HL-60 (cell line): ENCODE measurements at regions not wholly inside any gene's neighbourhood (a gene's known extent, or its start where the extent isn't known, plus 50 kb on each side); places are given as distances from the start of the nearest gene placed in this dataset.

Source experiments
- DNase-seq, 2 experiments: peaks; one replicate each; pipeline ENCODE4 v3.0.0-alpha.2; 2010 to 2020; ENCODE audit warnings: low read depth in 1 of 2, low spot score in 1 of 2
- H3K27ac ChIP-seq: fragments of 250-450 bp; sonication (Bioruptor Pico); replicated peaks from 2 replicates; pipeline ENCODE4 v1.5.1; 2020; ENCODE audit warnings: mild to moderate bottlenecking, moderate library complexity
- H3K27me3 ChIP-seq: fragments of 250-450 bp; sonication (Bioruptor Pico); 2 replicates; pipeline ENCODE4 v1.5.1; 2021; ENCODE audit warnings: mild to moderate bottlenecking, moderate library complexity; ENCODE audit not compliant: insufficient read depth, poor library complexity, severe bottlenecking
- H3K4me3 ChIP-seq: replicated peaks from 2 replicates; pipeline ENCODE4 v1.5.1; 2011; ENCODE audit warnings: mild to moderate bottlenecking, control low read depth, low read length; ENCODE audit not compliant: insufficient read depth
- GABPA ChIP-seq: IDR thresholded peaks from 2 replicates; pipeline ENCODE4 v1.6.1; 2012; ENCODE audit warnings: low read depth
- POLR2AphosphoS5 ChIP-seq: IDR thresholded peaks from 2 replicates; pipeline ENCODE4 v1.6.1; 2012; ENCODE audit warnings: low read depth
- SPI1 ChIP-seq: IDR thresholded peaks from 2 replicates; pipeline ENCODE4 v1.6.1; 2012; ENCODE audit warnings: low read depth, mild to moderate bottlenecking, borderline replicate concordance
- TF ChIP-seq, protein P1 (sequence below): IDR thresholded peaks from one replicate; pipeline ENCODE4 v1.5.1; 2011; ENCODE audit warnings: low read length, control low read depth, inconsistent platforms; ENCODE audit not compliant: insufficient read depth
- TF ChIP-seq, protein P2 (sequence below): IDR thresholded peaks from 2 replicates; pipeline ENCODE4 v1.6.1; 2012; ENCODE audit warnings: low read depth; ENCODE audit not compliant: insufficient replicate concordance

DNA sequence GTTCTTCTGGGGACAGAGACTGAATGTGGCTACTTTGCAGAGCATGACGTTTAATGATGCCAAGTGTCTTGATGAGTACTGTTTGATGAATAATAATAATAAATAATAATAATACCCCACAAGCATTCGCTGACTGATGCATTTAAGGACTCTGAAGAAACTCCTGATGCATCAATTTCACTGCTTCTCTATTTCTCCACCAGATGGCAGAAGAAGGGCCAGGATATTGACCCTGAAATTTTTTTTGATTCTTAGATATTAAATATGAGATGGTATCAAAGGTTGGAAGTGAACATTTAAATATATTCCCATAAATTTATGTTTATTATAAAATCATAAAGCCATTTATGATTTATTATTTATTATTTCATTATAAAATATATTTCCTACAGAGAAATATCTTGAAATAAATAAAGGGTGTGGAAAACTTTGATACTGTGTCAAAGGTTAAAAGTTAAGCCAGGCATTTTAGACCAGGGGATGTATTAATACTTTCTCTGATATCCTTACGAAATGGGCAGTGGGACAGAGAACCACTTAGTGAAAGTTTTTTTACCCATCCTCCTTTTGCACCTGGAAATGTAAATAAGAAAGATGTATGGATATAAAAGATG is 170.9 kb downstream of the LACC1 start:
- no peak for DNase-seq
- TF ChIP-seq GABPA: no peak
- TF ChIP-seq, protein P1, sequence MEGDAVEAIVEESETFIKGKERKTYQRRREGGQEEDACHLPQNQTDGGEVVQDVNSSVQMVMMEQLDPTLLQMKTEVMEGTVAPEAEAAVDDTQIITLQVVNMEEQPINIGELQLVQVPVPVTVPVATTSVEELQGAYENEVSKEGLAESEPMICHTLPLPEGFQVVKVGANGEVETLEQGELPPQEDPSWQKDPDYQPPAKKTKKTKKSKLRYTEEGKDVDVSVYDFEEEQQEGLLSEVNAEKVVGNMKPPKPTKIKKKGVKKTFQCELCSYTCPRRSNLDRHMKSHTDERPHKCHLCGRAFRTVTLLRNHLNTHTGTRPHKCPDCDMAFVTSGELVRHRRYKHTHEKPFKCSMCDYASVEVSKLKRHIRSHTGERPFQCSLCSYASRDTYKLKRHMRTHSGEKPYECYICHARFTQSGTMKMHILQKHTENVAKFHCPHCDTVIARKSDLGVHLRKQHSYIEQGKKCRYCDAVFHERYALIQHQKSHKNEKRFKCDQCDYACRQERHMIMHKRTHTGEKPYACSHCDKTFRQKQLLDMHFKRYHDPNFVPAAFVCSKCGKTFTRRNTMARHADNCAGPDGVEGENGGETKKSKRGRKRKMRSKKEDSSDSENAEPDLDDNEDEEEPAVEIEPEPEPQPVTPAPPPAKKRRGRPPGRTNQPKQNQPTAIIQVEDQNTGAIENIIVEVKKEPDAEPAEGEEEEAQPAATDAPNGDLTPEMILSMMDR: peak; percentile 28
- H3K27me3 ChIP-seq: peaks cover 9% of the 10 kb centered on the region

DNA sequence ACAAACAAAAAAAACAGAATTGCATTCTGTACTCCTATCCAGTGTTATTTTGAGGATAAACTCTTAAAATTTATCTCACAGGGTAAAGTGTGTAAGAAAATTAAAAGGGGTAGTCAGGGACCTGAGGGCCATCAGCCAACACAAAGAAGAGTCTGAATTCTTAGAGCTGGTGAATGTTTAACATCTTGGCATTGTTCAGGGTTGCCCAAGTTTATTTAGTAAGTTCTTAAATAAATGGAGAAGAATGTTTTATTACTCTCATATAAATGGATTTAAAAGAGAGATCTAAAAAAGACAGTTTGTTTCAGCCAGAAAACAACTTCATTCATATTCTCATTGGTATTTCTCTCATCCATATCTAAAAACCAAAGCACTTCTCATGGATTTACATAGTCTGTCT is 171.7 kb downstream of the LACC1 start:
- TF ChIP-seq, protein P1: no peak
- TF ChIP-seq, protein P2, sequence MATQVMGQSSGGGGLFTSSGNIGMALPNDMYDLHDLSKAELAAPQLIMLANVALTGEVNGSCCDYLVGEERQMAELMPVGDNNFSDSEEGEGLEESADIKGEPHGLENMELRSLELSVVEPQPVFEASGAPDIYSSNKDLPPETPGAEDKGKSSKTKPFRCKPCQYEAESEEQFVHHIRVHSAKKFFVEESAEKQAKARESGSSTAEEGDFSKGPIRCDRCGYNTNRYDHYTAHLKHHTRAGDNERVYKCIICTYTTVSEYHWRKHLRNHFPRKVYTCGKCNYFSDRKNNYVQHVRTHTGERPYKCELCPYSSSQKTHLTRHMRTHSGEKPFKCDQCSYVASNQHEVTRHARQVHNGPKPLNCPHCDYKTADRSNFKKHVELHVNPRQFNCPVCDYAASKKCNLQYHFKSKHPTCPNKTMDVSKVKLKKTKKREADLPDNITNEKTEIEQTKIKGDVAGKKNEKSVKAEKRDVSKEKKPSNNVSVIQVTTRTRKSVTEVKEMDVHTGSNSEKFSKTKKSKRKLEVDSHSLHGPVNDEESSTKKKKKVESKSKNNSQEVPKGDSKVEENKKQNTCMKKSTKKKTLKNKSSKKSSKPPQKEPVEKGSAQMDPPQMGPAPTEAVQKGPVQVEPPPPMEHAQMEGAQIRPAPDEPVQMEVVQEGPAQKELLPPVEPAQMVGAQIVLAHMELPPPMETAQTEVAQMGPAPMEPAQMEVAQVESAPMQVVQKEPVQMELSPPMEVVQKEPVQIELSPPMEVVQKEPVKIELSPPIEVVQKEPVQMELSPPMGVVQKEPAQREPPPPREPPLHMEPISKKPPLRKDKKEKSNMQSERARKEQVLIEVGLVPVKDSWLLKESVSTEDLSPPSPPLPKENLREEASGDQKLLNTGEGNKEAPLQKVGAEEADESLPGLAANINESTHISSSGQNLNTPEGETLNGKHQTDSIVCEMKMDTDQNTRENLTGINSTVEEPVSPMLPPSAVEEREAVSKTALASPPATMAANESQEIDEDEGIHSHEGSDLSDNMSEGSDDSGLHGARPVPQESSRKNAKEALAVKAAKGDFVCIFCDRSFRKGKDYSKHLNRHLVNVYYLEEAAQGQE: no peak
- TF ChIP-seq GABPA: no peak
- TF ChIP-seq SPI1: no peak
- TF ChIP-seq POLR2AphosphoS5: no peak
- Histone ChIP-seq H3K27me3 (peaks cover 12% of the 10 kb centered on the region), H3K4me3 (no peak overlapping the region), H3K27ac (no peak overlapping the region)
- DNase-seq: no peak

More for the DNA sequence above, 170.9 kb downstream of the LACC1 start:
- Histone ChIP-seq H3K4me3 (no peak overlapping the region), H3K27ac (no peak overlapping the region)

DNA sequence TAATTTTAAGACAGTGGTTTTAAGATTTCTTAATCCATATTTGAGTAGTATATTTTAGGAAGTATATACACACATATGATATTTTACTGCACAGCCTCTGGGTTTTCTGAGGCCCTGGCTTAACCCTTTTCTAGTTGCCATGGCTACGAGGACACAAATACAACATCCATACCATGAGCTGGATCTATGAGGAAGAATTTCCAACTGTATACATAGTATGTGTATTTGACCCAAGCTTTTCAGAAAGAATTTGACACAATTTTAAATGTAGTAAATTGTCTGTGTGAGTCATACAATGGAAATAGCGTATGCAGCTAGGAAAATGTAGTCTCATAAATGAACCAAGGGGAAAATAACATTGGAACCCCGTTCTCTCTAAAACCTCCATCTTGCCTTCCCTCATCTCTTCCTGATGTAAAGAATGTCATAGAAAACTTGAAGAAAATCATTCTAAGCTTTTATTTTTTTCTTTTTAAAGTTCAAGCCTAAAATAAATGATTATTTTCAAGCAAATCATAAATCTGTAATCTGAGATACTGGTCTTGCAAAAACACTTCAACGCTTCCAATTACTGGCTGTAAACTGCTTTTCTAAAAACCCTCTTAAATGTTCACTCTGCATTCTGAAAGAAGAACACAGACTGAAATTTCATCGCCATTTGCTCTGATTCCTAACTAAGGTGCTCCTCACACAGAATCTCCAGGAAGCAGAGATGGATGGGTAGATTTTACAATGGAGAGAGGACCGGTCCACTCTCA is 172.4 kb downstream of the LACC1 start:
- peaks cover 12% of the 10 kb centered on the region for H3K27me3 ChIP-seq
- no peak overlapping the region for H3K4me3 ChIP-seq
- H3K27ac ChIP-seq: no peak overlapping the region
- DNase-seq: no peak
- TF ChIP-seq, protein P2: no peak
- TF ChIP-seq, protein P1: no peak
- no peak for TF ChIP-seq GABPA
- no peak for TF ChIP-seq SPI1
- no peak for TF ChIP-seq POLR2AphosphoS5
